ENCODE measurements at regions not wholly inside any gene's neighbourhood (a gene's known extent, or its start where the extent isn't known, plus 50 kb on each side); places are given as distances from the start of the nearest gene placed in this dataset.

DNA sequence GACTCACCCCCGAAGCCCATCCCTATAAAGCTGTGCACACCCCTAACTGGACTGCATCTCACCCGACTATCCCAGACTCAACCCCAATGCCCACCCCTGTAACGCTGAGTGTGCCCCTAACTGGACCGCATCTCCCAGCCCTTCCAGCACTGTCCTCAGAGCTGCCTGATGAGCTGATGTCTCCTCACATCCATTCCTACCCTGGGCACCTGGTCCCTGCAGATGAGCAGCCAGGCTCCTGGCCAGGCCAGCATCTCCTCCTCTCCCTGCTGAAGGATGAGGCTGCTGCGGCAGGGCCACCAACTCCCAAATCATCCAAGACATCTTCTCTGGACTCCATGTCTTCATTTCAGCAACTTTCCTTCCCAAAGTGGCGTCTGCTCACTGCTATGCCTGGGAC lies 332.1 kb downstream of the CTTN start:
- TF ChIP-seq CTCF (conservative IDR thresholded peaks at IDR 0.05 in 1 of 2, IDR thresholded peaks at IDR 0.05 in 1 of 2; ENCODE audit: low read depth in 1 of 2, low read length in 2 of 2) (no peak), EZH2 (IDR thresholded peaks at IDR 0.05; ENCODE audit: low read length, missing control alignments) (no peak)
